Testis (tissue), 2 donors: ENCODE measurements at regions not wholly inside any gene's neighbourhood (a gene's known extent, or its start where the extent isn't known, plus 50 kb on each side); places are given as distances from the start of the nearest gene placed in this dataset.

Source experiments
- DNase-seq: peaks from one replicate; pipeline ENCODE4 v3.0.0-alpha.2; 2019
- H3K27ac ChIP-seq, 2 donors: fragments of 200-600 bp; sonication (generic); one replicate each; pipeline ENCODE4 v1.5.1; 2019
- H3K27me3 ChIP-seq: fragments of 200-600 bp; sonication (generic); one replicate; pipeline ENCODE4 v1.5.1; 2019
- H3K36me3 ChIP-seq: fragments of 200-600 bp; sonication (generic); one replicate; pipeline ENCODE4 v1.5.1; 2017; ENCODE audit warnings: low read depth; ENCODE audit errors: missing control alignments
- H3K4me1 ChIP-seq: fragments of 200-600 bp; sonication (generic); one replicate; pipeline ENCODE4 v1.5.1; 2019
- H3K4me3 ChIP-seq, 2 donors: fragments of 200-600 bp; sonication (generic); one replicate each; pipeline ENCODE4 v1.5.1; 2017 to 2019
- H3K9me3 ChIP-seq: fragments of 200-600 bp; sonication (generic); one replicate; pipeline ENCODE4 v1.5.1; 2017
- POLR2A ChIP-seq: fragments of 450-650 bp; IDR thresholded peaks from one replicate; pipeline ENCODE4 v1.6.1; 2017; ENCODE audit warnings: antibody characterized with exemption, mild to moderate bottlenecking, moderate library complexity
- WGBS, 2 donors: methylation state at CpG; one replicate each; pipeline ENCODE4 v1.1.5; 2018; 5-methylcytosine and 5-hydroxymethylcytosine counted together
- intact Hi-C: fragments of 100-400 bp; cut with DNase I; formaldehyde crosslinking; loops from one replicate; pipeline ENCODE4 v1.15.1; 2023; ENCODE audit warnings: low total_unique reads
- TF ChIP-seq, protein P1 (sequence below), 3 experiments: fragments of 450-650 bp in 2 of 3; fragments of 200-600 bp in 1 of 3; sonication (generic) in 1 of 3; IDR thresholded peaks; one replicate each; pipeline ENCODE4 v1.5.1; 2016 to 2019; ENCODE audit warnings: antibody characterized with exemption in 3 of 3, mild to moderate bottlenecking in 2 of 3, moderate library complexity in 1 of 3

DNA sequence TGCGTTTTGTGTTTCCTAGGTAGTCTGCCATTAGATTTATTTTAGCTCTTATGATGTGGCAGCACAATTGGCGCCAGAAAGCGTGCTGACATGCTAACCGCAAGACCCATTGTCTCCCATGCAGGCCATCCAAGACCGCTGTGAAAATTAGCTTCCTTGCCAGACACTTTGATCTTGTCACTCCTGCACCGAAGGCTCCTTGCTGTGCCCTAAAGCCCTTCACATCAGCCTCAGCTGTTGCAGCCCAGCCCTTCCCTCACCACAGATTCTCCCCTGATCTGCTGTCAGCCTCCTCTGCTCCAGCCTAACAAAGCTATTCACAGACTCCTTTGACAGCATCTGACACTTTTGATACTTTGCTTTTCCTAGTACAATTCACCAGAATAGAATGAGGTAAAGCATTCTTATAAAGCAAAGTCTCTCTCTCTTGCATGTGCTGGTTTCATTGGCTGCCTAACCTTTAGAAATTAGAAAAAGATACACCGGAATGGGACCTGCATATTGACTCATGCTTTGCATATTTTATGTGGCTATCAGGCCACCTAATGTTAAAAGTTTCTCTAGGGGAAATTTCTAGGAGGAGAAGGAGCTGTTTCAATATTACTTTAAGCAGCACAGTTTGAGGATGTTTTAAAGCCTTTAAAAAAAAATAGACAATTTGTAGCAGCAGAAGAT lies 280.3 kb upstream of the FMN2 start:
- Histone ChIP-seq H3K36me3 (no peaks in the 10 kb centered on the region), H3K4me3 (no peak overlapping the region), H3K4me1 (no peaks in the 10 kb centered on the region), H3K27ac (no peak overlapping the region), H3K27me3 (no peaks in the 10 kb centered on the region), H3K9me3 (no peaks in the 10 kb centered on the region)
- intact Hi-C loops, result no loop called here
- no peak for DNase-seq
- TF ChIP-seq, protein P1, sequence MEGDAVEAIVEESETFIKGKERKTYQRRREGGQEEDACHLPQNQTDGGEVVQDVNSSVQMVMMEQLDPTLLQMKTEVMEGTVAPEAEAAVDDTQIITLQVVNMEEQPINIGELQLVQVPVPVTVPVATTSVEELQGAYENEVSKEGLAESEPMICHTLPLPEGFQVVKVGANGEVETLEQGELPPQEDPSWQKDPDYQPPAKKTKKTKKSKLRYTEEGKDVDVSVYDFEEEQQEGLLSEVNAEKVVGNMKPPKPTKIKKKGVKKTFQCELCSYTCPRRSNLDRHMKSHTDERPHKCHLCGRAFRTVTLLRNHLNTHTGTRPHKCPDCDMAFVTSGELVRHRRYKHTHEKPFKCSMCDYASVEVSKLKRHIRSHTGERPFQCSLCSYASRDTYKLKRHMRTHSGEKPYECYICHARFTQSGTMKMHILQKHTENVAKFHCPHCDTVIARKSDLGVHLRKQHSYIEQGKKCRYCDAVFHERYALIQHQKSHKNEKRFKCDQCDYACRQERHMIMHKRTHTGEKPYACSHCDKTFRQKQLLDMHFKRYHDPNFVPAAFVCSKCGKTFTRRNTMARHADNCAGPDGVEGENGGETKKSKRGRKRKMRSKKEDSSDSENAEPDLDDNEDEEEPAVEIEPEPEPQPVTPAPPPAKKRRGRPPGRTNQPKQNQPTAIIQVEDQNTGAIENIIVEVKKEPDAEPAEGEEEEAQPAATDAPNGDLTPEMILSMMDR (IDR thresholded peaks at IDR 0.05), result no peak
- TF ChIP-seq POLR2A, result no peak
- 81 to 83% methylated on average over 7 of the region's 7 CpGs for WGBS, 2 donors

DNA sequence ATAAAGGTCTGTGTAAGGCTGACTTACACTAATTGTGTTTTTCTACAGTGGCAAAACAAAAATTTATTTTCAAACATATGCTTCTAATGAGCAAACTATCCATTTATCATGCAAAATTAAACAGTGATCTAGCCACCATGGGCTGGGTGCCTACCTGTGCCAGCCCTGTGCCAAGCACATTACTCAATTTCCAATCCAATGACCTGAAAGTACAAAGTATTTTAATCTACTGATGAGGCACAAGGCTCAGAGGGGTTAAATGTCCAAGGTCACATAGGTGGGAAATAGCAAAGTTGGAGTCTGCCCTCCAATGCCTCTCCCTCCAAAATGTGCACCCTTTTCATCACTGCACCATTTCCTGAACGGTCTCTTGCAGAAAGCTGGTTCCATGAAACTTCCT lies 279.1 kb upstream of the FMN2 start:
- TF ChIP-seq POLR2A, result no peak
- TF ChIP-seq, protein P1 (IDR thresholded peaks at IDR 0.05), result no peak
- WGBS, 2 donors, result 87 to 100% methylated on average over 1 of the region's 1 CpG
- H3K36me3 ChIP-seq, result no peaks in the 10 kb centered on the region
- no peak overlapping the region for H3K4me3 ChIP-seq
- no peaks in the 10 kb centered on the region for H3K27me3 ChIP-seq
- intact Hi-C loops, result no loop called here
- H3K27ac ChIP-seq, result no peak overlapping the region
- H3K9me3 ChIP-seq, result no peaks in the 10 kb centered on the region
- no peak for DNase-seq
- no peaks in the 10 kb centered on the region for H3K4me1 ChIP-seq

DNA sequence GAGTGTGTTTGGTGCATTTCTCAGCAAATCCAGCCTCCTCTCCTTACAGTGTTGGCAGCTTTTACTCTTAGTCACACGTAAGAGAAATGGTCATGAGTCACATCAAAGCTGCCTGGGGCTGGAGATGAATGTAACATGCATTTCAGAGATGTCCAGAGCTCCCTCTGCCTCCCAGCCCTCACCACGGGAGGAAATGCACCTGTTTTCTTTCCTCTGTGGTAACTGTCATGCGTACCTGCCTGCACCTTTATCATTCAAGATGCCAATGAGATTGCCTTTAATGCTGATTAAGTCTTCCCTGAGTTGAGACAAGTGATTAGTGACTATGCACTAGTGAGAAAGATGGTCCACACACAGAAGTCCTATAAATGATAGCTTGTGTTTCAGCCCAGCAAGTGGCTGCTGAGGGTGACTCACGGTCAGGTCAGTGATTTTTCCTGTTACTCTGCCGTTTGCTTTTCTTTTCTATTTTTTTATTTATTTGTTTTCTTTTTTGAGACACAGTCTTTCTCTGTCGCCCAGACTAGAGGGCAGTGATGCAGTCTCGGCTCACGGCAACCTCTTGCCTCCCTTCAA lies 277.3 kb upstream of the FMN2 start:
- no peaks in the 10 kb centered on the region for H3K36me3 ChIP-seq
- no peaks in the 10 kb centered on the region for H3K9me3 ChIP-seq
- 53 to 70% methylated on average over 8 of the region's 8 CpGs for WGBS, 2 donors
- no peaks in the 10 kb centered on the region for H3K27me3 ChIP-seq
- no peak overlapping the region for H3K4me3 ChIP-seq
- no peak for DNase-seq
- intact Hi-C loops, result no loop called here
- no peak for TF ChIP-seq POLR2A
- TF ChIP-seq, protein P1 (IDR thresholded peaks at IDR 0.05), result no peak
- H3K27ac ChIP-seq, result no peak overlapping the region
- no peaks in the 10 kb centered on the region for H3K4me1 ChIP-seq

DNA sequence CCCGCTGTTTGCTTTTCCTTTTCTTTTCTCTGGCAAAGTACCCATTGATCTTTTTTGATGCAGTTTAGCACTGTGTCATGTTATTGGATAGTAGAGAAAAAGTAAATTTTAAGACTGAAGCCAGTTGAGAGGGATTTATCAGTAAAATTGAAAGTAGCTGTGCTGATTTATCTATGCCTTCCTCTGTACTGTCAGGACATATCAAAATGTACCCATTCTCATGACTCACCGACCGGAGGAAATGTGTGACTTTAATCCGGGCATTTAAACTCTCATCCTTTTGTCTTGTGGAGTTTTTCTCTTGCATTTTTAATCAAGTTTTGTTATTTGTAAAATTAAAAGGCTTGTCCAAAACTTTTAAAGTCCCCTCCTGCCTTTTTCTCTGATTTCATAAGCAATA lies 276.6 kb upstream of the FMN2 start:
- TF ChIP-seq, protein P1 (IDR thresholded peaks at IDR 0.05), result no peak
- no peak for TF ChIP-seq POLR2A
- Histone ChIP-seq H3K27ac (no peak overlapping the region), H3K4me1 (no peaks in the 10 kb centered on the region), H3K27me3 (no peaks in the 10 kb centered on the region), H3K9me3 (no peaks in the 10 kb centered on the region), H3K4me3 (no peak overlapping the region), H3K36me3 (no peaks in the 10 kb centered on the region)
- WGBS, 2 donors, result 92 to 94% methylated on average over 4 of the region's 4 CpGs
- intact Hi-C loops, result no loop called here
- DNase-seq, result no peak
